ENCODE measurements at regions not wholly inside any gene's neighbourhood (a gene's known extent, or its start where the extent isn't known, plus 50 kb on each side); places are given as distances from the start of the nearest gene placed in this dataset.

GRCh38 chr5:174338185-174339010, 292.9 kb downstream of the NSG2 start:
- Histone ChIP-seq H3K27ac (no peak overlapping the region), H3K4me1 (no peaks in the 10 kb centered on the region), H3K27me3 (no peaks in the 10 kb centered on the region), H3K4me3 (no peak overlapping the region), H3K9me3 (no peaks in the 10 kb centered on the region), H3K36me3 (replicated peaks in 1 of 2; ENCODE audit: insufficient read depth in 1 of 2, low read depth in 2 of 2) (no peaks in the 10 kb centered on the region)
- DNase-seq (no peak), ATAC-seq (no peak)
- WGBS, 2 donors: 35 to 39% methylated on average over 13 of the region's 13 CpGs
- intact Hi-C loops (cut with DNase I): no loop called here
- TF ChIP-seq POLR2A (IDR thresholded peaks at IDR 0.05): no peak
- no peak for TF ChIP-seq CTCF (IDR thresholded peaks at IDR 0.05)

- WGBS, 2 donors: 54 to 76% methylated on average over 1 to 4 of the region's 4 CpGs
- DNase-seq (no peak), ATAC-seq (no peak)
- Histone ChIP-seq H3K4me3 (no peak overlapping the region), H3K27me3 (no peaks in the 10 kb centered on the region), H3K36me3 (replicated peaks in 1 of 2; ENCODE audit: insufficient read depth in 1 of 2, low read depth in 2 of 2) (no peaks in the 10 kb centered on the region), H3K9me3 (no peaks in the 10 kb centered on the region), H3K27ac (no peak overlapping the region), H3K4me1 (no peaks in the 10 kb centered on the region)
- TF ChIP-seq CTCF (IDR thresholded peaks at IDR 0.05) (no peak), POLR2A (IDR thresholded peaks at IDR 0.05) (no peak)
- intact Hi-C loops (cut with DNase I): no loop called here
These were observed 293.6 kb downstream of the NSG2 start for GRCh38 chr5:174339130-174339529.

GRCh38 chr5:174340226-174340625, 294.7 kb downstream of the NSG2 start:
- intact Hi-C loops (cut with DNase I): no loop called here
- TF ChIP-seq POLR2A (IDR thresholded peaks at IDR 0.05): no peak
- TF ChIP-seq CTCF (IDR thresholded peaks at IDR 0.05): no peak
- Histone ChIP-seq H3K27me3 (no peaks in the 10 kb centered on the region), H3K36me3 (replicated peaks in 1 of 2; ENCODE audit: insufficient read depth in 1 of 2, low read depth in 2 of 2) (no peaks in the 10 kb centered on the region), H3K4me1 (no peaks in the 10 kb centered on the region), H3K27ac (no peak overlapping the region), H3K9me3 (no peaks in the 10 kb centered on the region), H3K4me3 (no peak overlapping the region)
- 60 to 70% methylated on average over 5 of the region's 5 CpGs for WGBS, 2 donors
- no peak for ATAC-seq
- DNase-seq: no peak

GRCh38 chr5:174342696-174343095, 297.2 kb downstream of the NSG2 start:
- no peaks in the 10 kb centered on the region for H3K9me3 ChIP-seq
- DNase-seq (no peak), ATAC-seq (no peak)
- no peak overlapping the region for H3K27ac ChIP-seq
- TF ChIP-seq CTCF (IDR thresholded peaks at IDR 0.05) (no peak), POLR2A (IDR thresholded peaks at IDR 0.05) (no peak)
- peaks cover 0 to 3% of the 10 kb centered on the region in 2 donors for H3K27me3 ChIP-seq
- no peaks in the 10 kb centered on the region for H3K4me1 ChIP-seq
- H3K36me3 ChIP-seq (replicated peaks in 1 of 2; ENCODE audit: insufficient read depth in 1 of 2, low read depth in 2 of 2): no peaks in the 10 kb centered on the region
- no peak overlapping the region for H3K4me3 ChIP-seq
- intact Hi-C loops (cut with DNase I): no loop called here
- 95 to 100% methylated on average over 1 of the region's 1 CpG for WGBS, 2 donors

- ATAC-seq: no peak
- WGBS, 2 donors: 46 to 57% methylated on average over 7 of the region's 7 CpGs
- H3K27ac ChIP-seq: no peak overlapping the region
- no peaks in the 10 kb centered on the region for H3K36me3 ChIP-seq (replicated peaks in 1 of 2; ENCODE audit: insufficient read depth in 1 of 2, low read depth in 2 of 2)
- DNase-seq: no peak
- intact Hi-C loops (cut with DNase I): no loop called here
- TF ChIP-seq POLR2A (IDR thresholded peaks at IDR 0.05) (no peak), CTCF (IDR thresholded peaks at IDR 0.05) (no peak)
- H3K4me3 ChIP-seq: no peak overlapping the region
- H3K27me3 ChIP-seq: peaks cover 0 to 3% of the 10 kb centered on the region in 2 donors
- H3K9me3 ChIP-seq: no peaks in the 10 kb centered on the region
- no peaks in the 10 kb centered on the region for H3K4me1 ChIP-seq
These were observed 298.3 kb downstream of the NSG2 start for GRCh38 chr5:174343826-174344225.

Data from body of pancreas (tissue), 4 donors.